ENCODE measurements at regions not wholly inside any gene's neighbourhood (a gene's known extent, or its start where the extent isn't known, plus 50 kb on each side); places are given as distances from the start of the nearest gene placed in this dataset.

GRCh38 chr9:13481274-13481673, 201.8 kb upstream of the MPDZ start:
- FAIRE-seq (no peak), DNase-seq (ENCODE audit: extremely low spot score, insufficient read length, low read depth) (no peak)

- DNase-seq (ENCODE audit: extremely low spot score, insufficient read length, low read depth) (no peak), FAIRE-seq (no peak)
Observed at GRCh38 chr9:13480693-13481092, 201.2 kb upstream of the MPDZ start.

GRCh38 chr9:13479096-13479495, 199.6 kb upstream of the MPDZ start:
- FAIRE-seq (no peak), DNase-seq (ENCODE audit: extremely low spot score, insufficient read length, low read depth) (no peak)

- FAIRE-seq (no peak), DNase-seq (ENCODE audit: extremely low spot score, insufficient read length, low read depth) (no peak)
Observed at GRCh38 chr9:13478639-13479038, 199.1 kb upstream of the MPDZ start.

GRCh38 chr9:13478160-13478559, 198.7 kb upstream of the MPDZ start:
- DNase-seq (ENCODE audit: extremely low spot score, insufficient read length, low read depth), result no peak
- FAIRE-seq, result no peak

- no peak for FAIRE-seq
- DNase-seq (ENCODE audit: extremely low spot score, insufficient read length, low read depth), result no peak
Observed at GRCh38 chr9:13470836-13471235, 191.3 kb upstream of the MPDZ start.

GRCh38 chr9:13467157-13467556, 187.7 kb upstream of the MPDZ start:
- FAIRE-seq (no peak), DNase-seq (ENCODE audit: extremely low spot score, insufficient read length, low read depth) (no peak)

GRCh38 chr9:13461414-13461991, 182.0 kb upstream of the MPDZ start:
- no peak for FAIRE-seq
- DNase-seq (ENCODE audit: extremely low spot score, insufficient read length, low read depth), result no peak

GRCh38 chr9:13459071-13459470, 179.6 kb upstream of the MPDZ start:
- DNase-seq (ENCODE audit: extremely low spot score, insufficient read length, low read depth), result no peak
- no peak for FAIRE-seq

- DNase-seq (ENCODE audit: extremely low spot score, insufficient read length, low read depth) (no peak), FAIRE-seq (no peak)
Observed at GRCh38 chr9:13457795-13458194, 178.3 kb upstream of the MPDZ start.

- FAIRE-seq (no peak), DNase-seq (ENCODE audit: extremely low spot score, insufficient read length, low read depth) (no peak)
Observed at GRCh38 chr9:13450723-13451122, 171.2 kb upstream of the MPDZ start.

- FAIRE-seq (no peak), DNase-seq (ENCODE audit: extremely low spot score, insufficient read length, low read depth) (no peak)
Observed at GRCh38 chr9:13448482-13448881, 169.0 kb upstream of the MPDZ start.

GRCh38 chr9:13447843-13448422, 168.4 kb upstream of the MPDZ start:
- DNase-seq (ENCODE audit: extremely low spot score, insufficient read length, low read depth) (no peak), FAIRE-seq (no peak)

GRCh38 chr9:13446938-13447842, 167.7 kb upstream of the MPDZ start:
- FAIRE-seq, result no peak
- DNase-seq (ENCODE audit: extremely low spot score, insufficient read length, low read depth), result no peak

GRCh38 chr9:13446286-13446937, 166.9 kb upstream of the MPDZ start:
- FAIRE-seq (no peak), DNase-seq (ENCODE audit: extremely low spot score, insufficient read length, low read depth) (no peak)

- FAIRE-seq, result no peak
- DNase-seq (ENCODE audit: extremely low spot score, insufficient read length, low read depth), result no peak
Observed at GRCh38 chr9:13445103-13445500, 165.6 kb upstream of the MPDZ start.

GRCh38 chr9:13444245-13445102, 165.0 kb upstream of the MPDZ start:
- FAIRE-seq, result no peak
- no peak for DNase-seq (ENCODE audit: extremely low spot score, insufficient read length, low read depth)

GRCh38 chr9:13443346-13444244, 164.1 kb upstream of the MPDZ start:
- FAIRE-seq (no peak), DNase-seq (ENCODE audit: extremely low spot score, insufficient read length, low read depth) (no peak)

Measured in GM18507 (cell line).